CD14-positive monocyte (primary cell): ENCODE measurements at regions not wholly inside any gene's neighbourhood (a gene's known extent, or its start where the extent isn't known, plus 50 kb on each side); places are given as distances from the start of the nearest gene placed in this dataset.

Experiments used
- DNase-seq, 3 donors: peaks; one replicate each; pipeline ENCODE4 v3.0.0-alpha.2; 2011 to 2022
- H2AFZ ChIP-seq: 2 replicates; pipeline ENCODE4 v1.6.0; 2012; ENCODE audit warnings: mild to moderate bottlenecking, low read depth, low read length, inconsistent platforms; ENCODE audit not compliant: insufficient read depth, poor library complexity, severe bottlenecking
- H3K27ac ChIP-seq, 2 donors: 1 replicate in 1 of 2; 2 replicates in 1 of 2; pipeline ENCODE4 v1.5.1; 2012 to 2013; ENCODE audit warnings: low read length in 2 of 2, control low read depth in 1 of 2, inconsistent platforms in 1 of 2, low read depth in 1 of 2, mild to moderate bottlenecking in 1 of 2
- H3K27me3 ChIP-seq, 2 donors: one replicate each; pipeline versions ENCODE4 v1.6.0 to v1.6.1; 2011 to 2013; ENCODE audit warnings: low read length in 2 of 2; ENCODE audit not compliant: control insufficient read depth in 2 of 2, insufficient read depth in 2 of 2
- H3K36me3 ChIP-seq, 2 donors: replicated peaks in 1 of 2; 1 replicate in 1 of 2; 2 replicates in 1 of 2; pipeline versions ENCODE4 v1.5.1 to v1.6.1; 2012 to 2013; ENCODE audit warnings: low read length in 2 of 2, control low read depth in 1 of 2, inconsistent platforms in 1 of 2, mild to moderate bottlenecking in 1 of 2; ENCODE audit not compliant: insufficient read depth in 2 of 2, control insufficient read depth in 1 of 2
- H3K4me1 ChIP-seq, 2 donors: 1 replicate in 1 of 2; 2 replicates in 1 of 2; pipeline versions ENCODE4 v1.5.1 to v1.6.1; 2012 to 2013; ENCODE audit warnings: low read length in 2 of 2, control low read depth in 1 of 2, inconsistent platforms in 1 of 2, mild to moderate bottlenecking in 1 of 2, moderate library complexity in 1 of 2; ENCODE audit not compliant: insufficient read depth in 2 of 2, control insufficient read depth in 1 of 2
- H3K4me2 ChIP-seq: replicated peaks from 2 replicates; pipeline ENCODE3; 2012; ENCODE audit warnings: low read length, moderate library complexity, mild to moderate bottlenecking; ENCODE audit not compliant: poor library complexity, severe bottlenecking; ENCODE audit errors: extremely low read depth
- H3K4me3 ChIP-seq, 3 experiments: fragments of 200-600 bp in 1 of 3; sonication (generic) in 1 of 3; replicated peaks in 1 of 3; 1 replicate in 2 of 3; 2 replicates in 1 of 3; pipeline ENCODE4 v1.5.1; 2011 to 2013; ENCODE audit warnings: low read length in 3 of 3, mild to moderate bottlenecking in 3 of 3, control low read depth in 2 of 3, low read depth in 2 of 3, inconsistent platforms in 1 of 3, moderate library complexity in 1 of 3
- H3K79me2 ChIP-seq: 2 replicates; pipeline ENCODE4 v1.6.0; 2012; ENCODE audit warnings: mild to moderate bottlenecking, control low read depth, inconsistent platforms, low read length, moderate library complexity; ENCODE audit not compliant: insufficient read depth
- H3K9ac ChIP-seq: 2 replicates; pipeline ENCODE4 v1.6.0; 2017; ENCODE audit warnings: low read length, mild to moderate bottlenecking; ENCODE audit not compliant: insufficient read depth, poor library complexity, severe bottlenecking
- H3K9me3 ChIP-seq, 2 donors: replicated peaks in 1 of 2; 1 replicate in 1 of 2; 2 replicates in 1 of 2; pipeline versions ENCODE4 v1.5.1 to v1.6.1; 2012 to 2013; ENCODE audit warnings: low read length in 2 of 2, control low read depth in 1 of 2; ENCODE audit not compliant: control insufficient read depth in 1 of 2, insufficient read depth in 1 of 2
- H4K20me1 ChIP-seq: 2 replicates; pipeline ENCODE4 v1.6.0; 2012; ENCODE audit warnings: mild to moderate bottlenecking, low read length, control low read depth, moderate library complexity; ENCODE audit not compliant: insufficient read depth
- H3K27ac Mint-ChIP-seq, 7 donors: one replicate each; pipeline ENCODE4 v1.8.0; 2020; ENCODE audit warnings: mild to moderate bottlenecking in 7 of 7, mixed read lengths in 7 of 7, moderate library complexity in 6 of 7, inconsistent platforms in 2 of 7
- H3K27me3 Mint-ChIP-seq, 3 donors: one replicate each; pipeline ENCODE4 v1.8.0; 2021 to 2022; ENCODE audit warnings: low read depth in 3 of 3, mild to moderate bottlenecking in 3 of 3, mixed read lengths in 3 of 3, moderate library complexity in 3 of 3, inconsistent platforms in 1 of 3
- H3K36me3 Mint-ChIP-seq, 2 donors: one replicate each; pipeline ENCODE4 v1.8.0; 2020; ENCODE audit warnings: mixed read lengths in 2 of 2, inconsistent platforms in 1 of 2, mild to moderate bottlenecking in 1 of 2
- H3K4me1 Mint-ChIP-seq: one replicate; pipeline ENCODE4 v1.8.0; 2020; ENCODE audit warnings: mild to moderate bottlenecking, mixed read lengths
- H3K4me3 Mint-ChIP-seq, 2 donors: one replicate each; pipeline ENCODE4 v1.8.0; 2020; ENCODE audit warnings: mild to moderate bottlenecking in 2 of 2, mixed read lengths in 2 of 2, moderate library complexity in 1 of 2
- H3K9me3 Mint-ChIP-seq, 7 donors: one replicate each; pipeline ENCODE4 v1.8.0; 2020 to 2022; ENCODE audit warnings: mixed read lengths in 7 of 7, mild to moderate bottlenecking in 6 of 7, moderate library complexity in 6 of 7, inconsistent platforms in 2 of 7
- WGBS: methylation state at CpG from one replicate; pipeline ENCODE4 v1.1.5; 2013; ENCODE audit warnings: missing lambda C conversion rate; ENCODE audit not compliant: insufficient coverage; 5-methylcytosine and 5-hydroxymethylcytosine counted together
- intact Hi-C, 2 donors: fragments of 100-400 bp; cut with micrococcal nuclease; formaldehyde crosslinking; loops; one replicate each; pipeline versions ENCODE4 v1.15.0 to v1.15.1; 2023
- TF ChIP-seq, protein P1 (sequence below): fragments of 200-600 bp; IDR thresholded peaks from one replicate; pipeline ENCODE4 v1.8.0; 2022; ENCODE audit warnings: antibody characterized with exemption, mild to moderate bottlenecking

DNA sequence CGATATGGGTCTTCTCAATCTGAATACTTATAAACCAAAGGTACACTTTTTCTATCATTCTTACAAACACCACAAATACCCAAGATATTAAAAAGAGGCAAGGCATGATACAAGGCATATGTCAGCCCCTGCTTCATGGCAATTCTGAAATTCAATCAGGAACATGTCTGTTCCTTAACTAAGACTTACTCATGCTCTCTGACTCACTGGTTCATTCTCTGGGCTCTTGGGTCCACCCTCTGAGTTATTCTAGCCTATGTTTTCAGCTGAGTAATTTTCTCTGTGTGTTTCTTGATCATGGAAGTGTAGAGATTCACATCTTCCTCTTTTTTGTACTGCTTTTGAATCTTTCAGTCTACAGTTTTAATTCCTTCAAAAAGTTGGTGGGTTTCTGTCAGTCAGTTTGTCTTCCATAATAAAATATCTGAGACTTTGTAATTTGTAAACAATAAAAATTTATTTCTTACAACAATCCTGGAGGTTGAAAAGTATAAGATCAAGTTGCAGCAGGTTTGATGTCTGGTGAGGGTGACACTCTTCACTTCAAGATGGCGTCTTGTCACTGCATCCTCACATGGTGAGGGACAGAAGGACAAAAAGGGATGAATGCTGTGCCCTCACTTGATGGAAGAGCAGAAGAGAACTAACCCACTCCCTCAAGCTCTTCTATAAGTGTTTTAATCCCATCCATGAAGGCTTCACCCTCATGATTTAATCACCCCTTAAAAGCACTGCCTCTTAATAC lies 211.7 kb downstream of the FAM76B start:
- intact Hi-C loops, result no loop called here
- H3K27ac Mint-ChIP-seq, result peak overlapping the region in 3 of 7 donors; percentile 24 to 48 (median 26)
- peak overlapping the region; percentile 38 for H2AFZ ChIP-seq
- H4K20me1 ChIP-seq, result no peaks in the 10 kb centered on the region
- peaks cover 2 to 8% (median 4%) of the 10 kb centered on the region in 7 donors for H3K9me3 Mint-ChIP-seq
- TF ChIP-seq, protein P1, sequence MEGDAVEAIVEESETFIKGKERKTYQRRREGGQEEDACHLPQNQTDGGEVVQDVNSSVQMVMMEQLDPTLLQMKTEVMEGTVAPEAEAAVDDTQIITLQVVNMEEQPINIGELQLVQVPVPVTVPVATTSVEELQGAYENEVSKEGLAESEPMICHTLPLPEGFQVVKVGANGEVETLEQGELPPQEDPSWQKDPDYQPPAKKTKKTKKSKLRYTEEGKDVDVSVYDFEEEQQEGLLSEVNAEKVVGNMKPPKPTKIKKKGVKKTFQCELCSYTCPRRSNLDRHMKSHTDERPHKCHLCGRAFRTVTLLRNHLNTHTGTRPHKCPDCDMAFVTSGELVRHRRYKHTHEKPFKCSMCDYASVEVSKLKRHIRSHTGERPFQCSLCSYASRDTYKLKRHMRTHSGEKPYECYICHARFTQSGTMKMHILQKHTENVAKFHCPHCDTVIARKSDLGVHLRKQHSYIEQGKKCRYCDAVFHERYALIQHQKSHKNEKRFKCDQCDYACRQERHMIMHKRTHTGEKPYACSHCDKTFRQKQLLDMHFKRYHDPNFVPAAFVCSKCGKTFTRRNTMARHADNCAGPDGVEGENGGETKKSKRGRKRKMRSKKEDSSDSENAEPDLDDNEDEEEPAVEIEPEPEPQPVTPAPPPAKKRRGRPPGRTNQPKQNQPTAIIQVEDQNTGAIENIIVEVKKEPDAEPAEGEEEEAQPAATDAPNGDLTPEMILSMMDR, result no peak
- WGBS, result 100% methylated on average over 1 of the region's 2 CpGs
- peak overlapping the region in 1 of 2 donors; percentile 32 for H3K27ac ChIP-seq
- H3K4me1 ChIP-seq, result peaks cover 0 to 4% of the 10 kb centered on the region in 2 donors
- no peak overlapping the region for H3K4me3 Mint-ChIP-seq
- H3K79me2 ChIP-seq, result no peaks in the 10 kb centered on the region
- no peaks in the 10 kb centered on the region for H3K9me3 ChIP-seq
- peaks cover 9% of the 10 kb centered on the region for H3K4me1 Mint-ChIP-seq
- no peaks in the 10 kb centered on the region for H3K27me3 ChIP-seq
- H3K36me3 Mint-ChIP-seq, result no peaks in the 10 kb centered on the region
- peak; percentile 37 to 62 (median 41) for DNase-seq
- no peaks in the 10 kb centered on the region for H3K36me3 ChIP-seq
- H3K4me2 ChIP-seq, result no peak overlapping the region
- H3K27me3 Mint-ChIP-seq, result peaks cover 0 to 2% (median 0%) of the 10 kb centered on the region in 3 donors
- no peak overlapping the region for H3K4me3 ChIP-seq
- no peak overlapping the region for H3K9ac ChIP-seq

DNA sequence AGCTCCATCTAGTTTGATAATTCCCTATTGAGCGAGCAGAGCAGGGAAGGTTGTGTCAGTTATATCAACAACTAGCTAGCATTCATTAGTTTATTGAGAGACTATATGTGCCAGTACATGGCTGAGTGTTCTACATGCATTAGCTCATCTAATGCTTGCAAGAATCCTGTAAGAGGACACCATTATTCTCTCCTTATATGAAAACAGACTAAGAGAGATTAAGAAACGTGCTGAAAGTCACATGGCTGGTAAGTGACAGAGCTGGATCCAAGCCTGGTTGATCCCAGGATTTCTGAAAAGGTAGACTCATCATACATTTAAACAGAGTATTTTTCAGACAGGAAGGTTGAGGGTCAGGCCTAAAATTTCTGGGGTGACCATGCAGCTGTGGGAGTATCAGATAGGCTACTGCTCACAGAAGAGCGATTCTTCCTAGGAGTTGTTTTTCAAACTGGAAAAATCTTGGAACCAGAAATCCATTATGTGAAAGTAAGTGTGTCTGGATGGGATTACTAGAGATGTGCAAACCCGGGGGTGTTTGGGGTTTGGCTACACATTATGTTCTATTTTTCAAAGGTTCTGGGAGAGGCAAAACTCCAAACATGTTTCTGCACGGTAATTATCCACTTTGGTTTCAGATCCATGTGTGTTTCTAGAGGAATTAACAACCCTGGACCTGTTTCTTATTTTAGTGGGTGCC lies 213.3 kb downstream of the FAM76B start:
- Histone ChIP-seq H3K27ac (no peak overlapping the region), H2AFZ (no peak overlapping the region)

More for the DNA sequence above, 213.3 kb downstream of the FAM76B start:
- Histone ChIP-seq H3K9me3 (no peaks in the 10 kb centered on the region), H4K20me1 (no peaks in the 10 kb centered on the region), H3K4me1 (peaks cover 0 to 4% of the 10 kb centered on the region in 2 donors), H3K36me3 (no peaks in the 10 kb centered on the region), H3K27me3 (no peaks in the 10 kb centered on the region), H3K4me2 (no peak overlapping the region), H3K79me2 (no peaks in the 10 kb centered on the region), H3K4me3 (no peak overlapping the region), H3K9ac (no peak overlapping the region)
- TF ChIP-seq, protein P1, result no peak
- Mint-ChIP-seq H3K36me3 (no peaks in the 10 kb centered on the region), H3K4me3 (no peak overlapping the region), H3K9me3 (peaks cover 2 to 8% (median 4%) of the 10 kb centered on the region in 7 donors), H3K4me1 (peaks cover 9% of the 10 kb centered on the region), H3K27me3 (no peaks in the 10 kb centered on the region), H3K27ac (no peak overlapping the region)
- intact Hi-C loops, result no loop called here
- WGBS, result 90% methylated on average over 1 of the region's 5 CpGs
- no peak for DNase-seq
